Spleen (tissue), 11 donors: ENCODE measurements at regions not wholly inside any gene's neighbourhood (a gene's known extent, or its start where the extent isn't known, plus 50 kb on each side); places are given as distances from the start of the nearest gene placed in this dataset.

Experiments used
- DNase-seq: peaks from one replicate; pipeline ENCODE4 v3.0.0-alpha.2; 2020
- H3K27ac ChIP-seq, 8 donors: fragments of 200-600 bp; sonication (generic) in 7 of 8; 1 replicate in 4 of 8; 2 replicates in 4 of 8; pipeline versions ENCODE4 v1.5.0 to v1.8.0; 2016 to 2021; ENCODE audit warnings: inconsistent platforms in 4 of 8, mild to moderate bottlenecking in 4 of 8, moderate library complexity in 1 of 8
- H3K27me3 ChIP-seq, 7 donors: fragments of 200-600 bp; sonication (generic) in 6 of 7; replicated peaks in 1 of 7; 1 replicate in 4 of 7; 2 replicates in 3 of 7; pipeline versions ENCODE4 v1.5.0 to v1.8.0; 2016 to 2021; ENCODE audit warnings: inconsistent platforms in 3 of 7, mild to moderate bottlenecking in 1 of 7
- H3K36me3 ChIP-seq, 6 donors: fragments of 200-600 bp; sonication (generic) in 5 of 6; 1 replicate in 4 of 6; 2 replicates in 2 of 6; pipeline versions ENCODE4 v1.5.0 to v1.8.0; 2016 to 2021; ENCODE audit warnings: inconsistent platforms in 2 of 6
- H3K4me1 ChIP-seq, 6 donors: fragments of 200-600 bp; sonication (generic) in 5 of 6; 1 replicate in 3 of 6; 2 replicates in 3 of 6; pipeline versions ENCODE4 v1.5.0 to v1.8.0; 2016 to 2021; ENCODE audit warnings: inconsistent platforms in 3 of 6
- H3K4me3 ChIP-seq, 8 donors: fragments of 200-600 bp; sonication (generic) in 7 of 8; 1 replicate in 4 of 8; 2 replicates in 4 of 8; pipeline versions ENCODE4 v1.5.0 to v1.8.0; 2016 to 2021; ENCODE audit warnings: inconsistent platforms in 4 of 8, mild to moderate bottlenecking in 4 of 8, moderate library complexity in 2 of 8
- H3K9me3 ChIP-seq, 8 donors: fragments of 200-600 bp; sonication (generic) in 7 of 8; 1 replicate in 4 of 8; 2 replicates in 4 of 8; pipeline versions ENCODE4 v1.5.0 to v1.8.0; 2016 to 2021; ENCODE audit warnings: inconsistent platforms in 4 of 8
- CTCF ChIP-seq, 11 experiments: fragments of 200-600 bp in 7 of 11; fragments of 450-650 bp in 4 of 11; sonication (generic) in 4 of 11; IDR thresholded peaks in 8 of 11; conservative IDR thresholded peaks in 3 of 11; 1 replicate in 7 of 11; 2 replicates in 4 of 11; pipeline versions ENCODE4 v1.4.0 to v1.8.0; 2016 to 2021; ENCODE audit warnings: antibody characterized with exemption in 11 of 11, inconsistent platforms in 4 of 11, mild to moderate bottlenecking in 1 of 11
- POLR2A ChIP-seq, 3 donors: fragments of 450-650 bp; IDR thresholded peaks; one replicate each; pipeline ENCODE4 v1.5.1; 2017; ENCODE audit warnings: antibody characterized with exemption in 3 of 3, mild to moderate bottlenecking in 1 of 3
- POLR2AphosphoS5 ChIP-seq, 3 donors: sonication (generic); formaldehyde crosslinking; IDR thresholded peaks; one replicate each; pipeline ENCODE4 v1.5.1; 2017; ENCODE audit warnings: antibody characterized with exemption in 3 of 3
- WGBS, 5 donors: extraction: QIAGEN DNeasy Blood & Tissue Kit in 3 of 5; methylation state at CpG; one replicate each; pipeline versions ENCODE4 v1.1.5 to v1.1.7; 2013 to 2018; 5-methylcytosine and 5-hydroxymethylcytosine counted together
- intact Hi-C: fragments of 100-400 bp; cut with DNase I; formaldehyde crosslinking; loops from one replicate; pipeline ENCODE4 v1.15.0; 2023; ENCODE audit warnings: low total_unique reads
- donor health status: healthy with polysubstance abuse.
- donor health status: DM: no; HTN: no; CAD: no; lungs with moderate emphysema.
- donor health status: DM: no; HTN: no; CAD: no.
- donor health status: Bipolar disorder and iron deficiency.
- donor health status: healthy.
- donor health status: DM: no; HTN: no; CAD: no.
- donor health status: DM: yes; HTN: yes; CAD: no.

- H3K36me3 ChIP-seq = no peaks in the 10 kb centered on the region
- peaks cover 0 to 7% (median 0%) of the 10 kb centered on the region in 7 donors for H3K27me3 ChIP-seq
- WGBS, 5 donors = 65 to 86% (median 75%) methylated on average over 8 of the region's 8 CpGs
- intact Hi-C loops = no loop called here
- H3K9me3 ChIP-seq = no peaks in the 10 kb centered on the region
- TF ChIP-seq POLR2AphosphoS5 (IDR thresholded peaks at IDR 0.05) (no peak), CTCF (IDR thresholded peaks at IDR 0.05 in 8 of 11, conservative IDR thresholded peaks at IDR 0.05 in 3 of 11) (no peak), POLR2A (IDR thresholded peaks at IDR 0.05) (no peak)
- no peak for DNase-seq
- no peak overlapping the region for H3K27ac ChIP-seq
- peaks cover 0 to 3% (median 1%) of the 10 kb centered on the region in 6 donors for H3K4me1 ChIP-seq
- no peak overlapping the region for H3K4me3 ChIP-seq
These were observed 262.4 kb upstream of the HMGA2 start for GRCh38 chr12:65561798-65562382.

- whole genome bisulfite sequencing, 5 donors = 50 to 66% (median 60%) methylated on average over 11 of the region's 11 CpGs
- Histone ChIP-seq H3K9me3 (peaks cover 0 to 7% (median 0%) of the 10 kb centered on the region in 8 donors), H3K36me3 (no peaks in the 10 kb centered on the region), H3K4me3 (no peak overlapping the region), H3K27me3 (peaks cover 0 to 1% (median 0%) of the 10 kb centered on the region in 7 donors), H3K4me1 (no peaks in the 10 kb centered on the region), H3K27ac (no peak overlapping the region)
- DNase-seq = no peak
- intact Hi-C loops = no loop called here
- TF ChIP-seq POLR2A (IDR thresholded peaks at IDR 0.05) (no peak), POLR2AphosphoS5 (IDR thresholded peaks at IDR 0.05) (no peak)
These were observed 258.4 kb upstream of the HMGA2 start for GRCh38 chr12:65565601-65566560.

- H3K36me3 ChIP-seq = no peaks in the 10 kb centered on the region
- H3K4me3 ChIP-seq = no peak overlapping the region
- H3K27me3 ChIP-seq = peaks cover 0 to 5% (median 0%) of the 10 kb centered on the region in 7 donors
- H3K27ac ChIP-seq = no peak overlapping the region
- TF ChIP-seq CTCF (IDR thresholded peaks at IDR 0.05 in 8 of 11, conservative IDR thresholded peaks at IDR 0.05 in 3 of 11) = no peak
- no peak for TF ChIP-seq POLR2AphosphoS5 (IDR thresholded peaks at IDR 0.05)
- no peak for TF ChIP-seq POLR2A (IDR thresholded peaks at IDR 0.05)
- intact Hi-C loops = no loop called here
- peaks cover 0 to 7% (median 0%) of the 10 kb centered on the region in 8 donors for H3K9me3 ChIP-seq
- no peaks in the 10 kb centered on the region for H3K4me1 ChIP-seq
- no peak for DNase-seq
- WGBS, 5 donors = 45 to 56% (median 48%) methylated on average over 1 of the region's 1 CpG
These were observed 257.5 kb upstream of the HMGA2 start for GRCh38 chr12:65566751-65567150.

- intact Hi-C loops = no loop called here
- H3K27ac ChIP-seq = no peak overlapping the region
- no peak for TF ChIP-seq POLR2A (IDR thresholded peaks at IDR 0.05)
- no peaks in the 10 kb centered on the region for H3K4me1 ChIP-seq
- H3K9me3 ChIP-seq = peaks cover 0 to 9% (median 0%) of the 10 kb centered on the region in 8 donors
- H3K27me3 ChIP-seq = peaks cover 0 to 5% (median 0%) of the 10 kb centered on the region in 7 donors
- DNase-seq = no peak
- H3K4me3 ChIP-seq = no peak overlapping the region
- no peaks in the 10 kb centered on the region for H3K36me3 ChIP-seq
- WGBS, 5 donors = 56 to 83% (median 65%) methylated on average over 3 of the region's 3 CpGs
These were observed 256.5 kb upstream of the HMGA2 start for GRCh38 chr12:65567820-65568219.

GRCh38 chr12:65568517-65568916 lies 255.8 kb upstream of the HMGA2 start:
- Histone ChIP-seq H3K36me3 (no peaks in the 10 kb centered on the region), H3K4me3 (no peak overlapping the region), H3K27ac (no peak overlapping the region), H3K27me3 (peaks cover 0 to 5% (median 0%) of the 10 kb centered on the region in 7 donors), H3K9me3 (peaks cover 0 to 16% (median 5%) of the 10 kb centered on the region in 8 donors), H3K4me1 (no peaks in the 10 kb centered on the region)
- no peak for DNase-seq
- TF ChIP-seq CTCF (IDR thresholded peaks at IDR 0.05 in 8 of 11, conservative IDR thresholded peaks at IDR 0.05 in 3 of 11) (no peak), POLR2A (IDR thresholded peaks at IDR 0.05) (no peak), POLR2AphosphoS5 (IDR thresholded peaks at IDR 0.05) (no peak)
- 86 to 97% (median 90%) methylated on average over 4 of the region's 4 CpGs for WGBS, 5 donors
- intact Hi-C loops = no loop called here
